ENCODE measurements at regions not wholly inside any gene's neighbourhood (a gene's known extent, or its start where the extent isn't known, plus 50 kb on each side); places are given as distances from the start of the nearest gene placed in this dataset.
"Not testable (repeated sequence)": the region's sequence is repeated elsewhere in the genome, so short reads cannot be mapped to it uniquely, and the experiment has no call there.

DNA sequence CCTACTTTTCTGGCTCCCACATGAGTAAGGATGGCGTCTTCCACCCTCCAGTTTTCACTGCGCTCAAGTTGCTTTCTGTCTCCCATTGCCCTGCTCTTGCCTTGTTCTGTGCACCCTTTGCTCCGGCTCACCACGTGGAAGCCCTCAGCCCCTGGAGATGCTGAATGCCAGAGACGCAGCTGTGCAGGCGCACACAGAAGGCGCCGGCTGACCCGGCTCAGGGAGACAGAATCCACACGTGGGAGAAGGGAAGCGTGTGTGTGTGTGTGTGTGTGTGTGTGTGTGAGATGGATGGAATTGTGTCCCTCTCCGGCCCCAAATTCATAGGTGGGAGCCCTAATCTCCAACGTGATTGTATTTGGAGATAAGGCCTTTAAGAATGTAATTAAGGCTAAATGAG lies 118.2 kb upstream of the ERRFI1 start:
- DNase-seq (ENCODE audit: low read depth): no peak

GRCh38 chr1:8142955-8143629 lies 117.0 kb upstream of the ERRFI1 start:
- no peak for DNase-seq (ENCODE audit: low read depth)

GRCh38 chr1:8139941-8140340 lies 113.8 kb upstream of the ERRFI1 start:
- no peak for DNase-seq (ENCODE audit: low read depth)

DNA sequence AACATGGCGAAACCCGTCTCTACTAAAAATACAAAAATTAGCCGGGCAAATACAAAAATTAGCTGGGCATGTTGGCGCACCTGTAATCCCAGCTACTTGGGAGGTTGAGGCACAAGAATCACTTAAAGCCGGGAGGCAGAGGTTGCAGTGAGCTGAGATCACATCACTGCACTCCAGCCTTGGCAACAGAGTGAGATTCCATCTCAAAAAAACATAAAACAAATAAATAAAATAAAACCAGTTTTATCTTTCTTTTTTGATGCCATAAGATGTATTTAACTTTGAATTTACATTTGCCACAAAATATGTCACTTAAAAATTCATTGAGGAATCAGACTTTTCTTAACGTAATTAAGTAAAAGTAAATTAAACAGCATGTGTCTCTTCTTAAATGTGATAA lies 113.3 kb upstream of the ERRFI1 start:
- DNase-seq (ENCODE audit: low read depth): no peak

DNA sequence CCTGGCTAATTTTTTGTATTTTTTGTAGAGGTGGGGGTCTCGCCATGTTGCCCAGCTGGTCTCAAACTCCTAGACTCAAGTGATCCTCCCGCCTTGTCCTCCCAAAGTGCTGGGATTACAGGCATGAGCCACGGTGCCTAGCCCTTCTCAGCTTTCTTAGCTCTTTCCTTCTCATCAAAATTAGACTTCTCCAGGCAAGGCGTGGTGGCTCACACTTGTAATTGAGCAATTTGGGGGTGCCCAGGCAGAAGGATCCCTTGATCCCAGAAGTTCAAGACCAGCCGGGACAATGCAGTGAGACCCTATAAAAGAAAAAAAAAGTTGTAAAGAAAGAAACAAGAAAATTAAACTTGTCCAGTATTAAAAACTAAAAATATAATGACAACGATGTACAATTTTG lies 112.6 kb upstream of the ERRFI1 start:
- DNase-seq (ENCODE audit: low read depth): no peak

- peak; percentile 92 for DNase-seq (ENCODE audit: low read depth)
These were observed 111.6 kb upstream of the ERRFI1 start for GRCh38 chr1:8137481-8138244.

- no peak for DNase-seq (ENCODE audit: low read depth)
These were observed 110.7 kb upstream of the ERRFI1 start for GRCh38 chr1:8136766-8137165.

DNA sequence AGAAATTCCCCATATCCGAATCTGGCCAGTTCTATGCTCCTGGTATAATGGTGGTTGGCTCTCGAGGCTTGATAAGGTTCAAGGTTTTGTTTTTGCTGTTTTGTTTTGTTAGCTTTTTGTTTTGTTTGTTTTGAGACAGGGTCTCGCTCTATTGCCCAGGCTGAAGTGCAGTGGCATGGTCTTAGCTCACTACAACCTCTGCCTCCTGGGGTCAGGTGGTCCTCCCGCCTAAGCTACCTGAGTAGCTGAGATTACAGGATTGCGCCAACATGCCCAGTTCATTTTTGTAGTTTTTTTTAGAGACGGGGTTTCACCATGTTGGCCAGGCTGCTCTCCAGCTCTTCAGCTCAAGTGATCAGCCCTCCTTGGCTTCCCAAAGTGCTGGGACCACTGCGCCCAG lies 109.1 kb upstream of the ERRFI1 start:
- no peak for DNase-seq (ENCODE audit: low read depth)

GRCh38 chr1:8134546-8135235 lies 108.6 kb upstream of the ERRFI1 start:
- DNase-seq (ENCODE audit: low read depth): peak; percentile 30

DNA sequence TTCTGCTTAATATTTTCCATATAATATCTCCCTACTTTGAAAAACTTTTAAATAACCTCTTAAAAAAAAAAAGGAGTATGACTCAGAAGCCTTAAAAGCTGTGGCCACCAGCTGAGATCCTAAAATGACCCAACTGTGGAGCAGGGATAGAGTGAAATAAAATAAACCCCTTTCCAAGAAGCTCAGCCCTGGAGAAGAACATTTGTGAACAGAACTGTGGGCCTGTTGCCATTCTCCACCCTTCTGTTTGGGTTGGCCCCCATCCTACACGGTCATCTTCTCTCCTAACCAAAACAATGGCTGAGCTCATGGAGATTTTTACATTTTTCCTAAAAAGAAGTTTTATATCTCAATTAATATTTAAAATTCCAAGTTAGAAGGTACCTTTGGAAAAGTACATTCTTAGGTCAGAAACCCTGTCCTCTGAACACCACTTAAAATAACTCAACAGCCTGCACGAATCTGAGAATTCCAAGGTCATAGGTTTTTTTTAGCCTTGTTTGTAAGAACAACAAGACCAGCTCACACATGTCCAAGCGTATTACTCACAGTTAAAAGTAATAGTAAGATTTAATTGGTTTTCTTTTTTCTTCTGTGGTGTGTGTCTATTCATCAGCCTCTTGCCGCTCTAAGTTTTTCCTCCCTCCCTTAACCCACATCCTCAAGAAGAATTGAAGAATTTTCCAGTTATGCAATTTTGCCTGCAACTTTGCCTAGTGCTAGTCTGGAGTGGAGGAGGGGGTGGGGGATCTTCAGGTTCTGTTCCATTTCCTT lies 107.7 kb upstream of the ERRFI1 start:
- peak; percentile 94 for DNase-seq (ENCODE audit: low read depth)

- peak; percentile 10 for DNase-seq (ENCODE audit: low read depth)
These were observed 107.1 kb upstream of the ERRFI1 start for GRCh38 chr1:8133190-8133589.

DNA sequence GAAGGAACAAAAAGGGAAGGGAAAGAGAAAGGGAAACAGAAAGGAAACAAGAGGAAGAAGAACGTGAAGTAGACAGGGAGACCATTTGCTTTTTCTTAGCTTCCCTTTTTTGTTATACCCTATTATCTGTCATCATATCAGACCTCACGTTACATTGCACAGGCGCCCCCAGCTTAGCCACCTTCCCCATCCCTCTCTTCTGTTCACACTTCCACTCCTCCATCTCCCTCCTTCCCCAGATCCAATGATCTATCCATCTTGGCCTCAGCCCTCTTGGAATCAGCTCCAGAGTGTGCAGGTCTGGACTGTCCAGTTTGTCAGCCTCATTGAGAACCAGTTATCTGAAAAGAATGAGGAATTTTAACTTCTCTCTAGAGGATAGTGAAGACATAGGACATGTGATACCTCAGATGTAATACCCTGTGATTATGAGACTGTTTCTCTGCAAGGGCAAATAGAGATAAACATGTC lies 101.1 kb upstream of the ERRFI1 start:
- peak; percentile 38 for DNase-seq (ENCODE audit: low read depth)

DNA sequence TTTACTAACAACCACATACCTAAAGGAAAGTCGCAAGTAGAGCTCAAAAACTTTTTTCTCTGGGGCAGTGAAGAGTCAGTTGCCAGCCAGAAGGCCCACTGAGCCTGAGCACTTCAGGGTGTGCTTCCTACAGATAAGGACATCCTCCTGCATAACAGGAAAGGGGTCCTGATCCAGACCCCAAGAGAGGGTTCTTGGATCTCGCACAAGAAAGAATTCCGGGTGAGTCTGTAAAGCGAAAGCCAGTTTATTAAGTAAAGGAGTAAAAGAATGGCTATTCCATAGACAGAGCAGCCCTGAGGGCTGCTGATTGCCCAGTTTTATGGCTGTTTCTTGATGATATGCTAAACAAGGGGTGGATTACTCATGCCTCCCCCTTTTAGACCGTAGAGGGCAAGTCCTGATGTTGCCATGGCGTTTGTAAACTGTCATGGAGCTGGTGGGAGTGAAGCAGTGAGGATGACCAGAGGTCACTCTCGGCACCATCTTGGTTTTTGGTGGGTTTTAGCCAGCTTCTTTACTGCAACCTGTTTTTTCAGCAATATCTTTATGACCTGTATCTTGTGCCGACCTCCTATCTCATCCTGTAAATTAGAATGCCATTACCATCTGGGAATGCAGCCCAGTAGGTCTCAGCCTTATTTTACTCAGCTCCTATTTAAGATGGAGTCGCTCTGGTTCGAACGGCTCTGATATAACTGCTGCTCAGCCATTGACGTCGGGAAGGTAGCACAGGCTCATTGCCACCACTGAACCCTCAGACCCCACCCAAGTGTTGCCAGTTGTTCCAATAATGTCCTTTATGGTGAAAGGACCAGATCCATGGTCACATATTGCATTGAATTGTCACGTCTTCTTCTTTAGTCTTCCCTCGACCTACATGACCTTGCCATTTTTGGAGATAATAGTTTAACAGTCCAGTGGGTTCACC lies 96.6 kb upstream of the ERRFI1 start:
- DNase-seq (ENCODE audit: low read depth): no peak

- no peak for DNase-seq (ENCODE audit: low read depth)
These were observed 96.0 kb upstream of the ERRFI1 start for GRCh38 chr1:8122160-8122476.

GRCh38 chr1:8121261-8122159 lies 95.4 kb upstream of the ERRFI1 start:
- no peak for DNase-seq (ENCODE audit: low read depth)

DNA sequence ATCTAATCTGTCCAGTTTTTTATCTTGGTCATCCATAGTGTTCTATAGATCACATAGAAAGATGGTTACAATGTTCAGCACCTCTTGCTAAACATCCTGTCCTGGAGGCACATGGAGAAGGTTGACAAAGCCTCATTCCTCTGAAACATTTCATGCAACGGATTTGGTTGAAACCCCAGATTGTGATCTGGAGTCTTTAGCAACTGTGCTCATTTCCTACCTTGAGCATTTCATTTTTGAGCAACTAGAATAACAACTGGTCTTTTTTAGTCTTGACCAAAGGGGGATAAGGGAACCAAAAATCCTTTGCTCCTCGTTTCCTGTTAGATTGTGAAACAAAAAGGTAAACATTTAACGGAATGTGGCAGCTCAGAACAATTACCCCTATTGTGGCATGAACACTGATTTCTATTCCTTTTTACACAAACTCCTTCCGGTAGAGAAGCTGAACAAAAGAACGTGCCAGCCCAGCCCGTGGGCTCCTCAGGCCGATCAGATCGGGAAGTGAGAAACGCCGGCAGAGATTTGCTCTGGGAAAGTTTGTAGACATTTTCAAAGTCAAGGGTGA lies 94.7 kb upstream of the ERRFI1 start:
- DNase-seq (ENCODE audit: low read depth): no peak

DNA sequence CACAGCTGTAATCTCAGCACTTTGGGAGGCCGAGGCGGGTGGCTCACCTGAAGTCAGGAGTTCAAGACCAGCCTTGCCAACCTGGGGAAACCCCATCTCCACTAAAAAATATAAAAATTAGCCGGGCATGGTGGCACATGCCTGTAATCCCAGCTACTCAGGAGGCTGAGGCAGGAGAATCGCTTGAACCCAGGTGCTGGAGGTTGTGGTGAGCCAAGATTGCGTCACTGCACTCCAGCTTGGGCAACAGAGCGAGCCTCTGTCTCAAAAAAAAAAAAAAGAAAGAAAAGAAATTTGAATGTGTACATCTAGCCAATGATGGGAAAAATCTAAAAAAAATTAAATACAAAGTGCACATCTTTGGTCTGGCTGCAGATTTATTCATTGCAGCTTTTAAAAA lies 92.6 kb upstream of the ERRFI1 start:
- DNase-seq (ENCODE audit: low read depth): not testable (repeated sequence)

GRCh38 chr1:8118031-8118451 lies 91.9 kb upstream of the ERRFI1 start:
- no peak for DNase-seq (ENCODE audit: low read depth)

- peak; percentile 96 for DNase-seq (ENCODE audit: low read depth)
These were observed 90.8 kb upstream of the ERRFI1 start for GRCh38 chr1:8116894-8117264.

DNA sequence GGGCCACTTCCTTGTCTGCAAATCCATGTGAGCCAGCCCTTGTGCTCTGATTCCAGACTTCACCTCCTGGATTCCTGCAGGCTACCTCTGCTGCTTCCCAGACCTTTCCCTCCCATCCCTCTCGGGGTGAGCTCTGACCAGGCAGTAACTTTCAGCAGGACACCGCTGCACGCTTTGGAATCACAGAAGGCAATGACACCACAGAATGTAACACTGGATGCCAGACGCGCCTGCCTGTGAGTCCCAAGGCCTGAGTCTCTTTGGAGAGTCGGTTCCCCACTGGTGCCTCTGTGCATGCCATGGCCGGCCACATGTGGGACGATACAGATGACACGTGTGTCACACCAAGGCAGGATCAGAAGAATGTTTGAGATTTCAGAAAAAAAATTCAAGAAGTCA lies 89.7 kb upstream of the ERRFI1 start:
- no peak for DNase-seq (ENCODE audit: low read depth)
